ENCODE measurements at regions not wholly inside any gene's neighbourhood (a gene's known extent, or its start where the extent isn't known, plus 50 kb on each side); places are given as distances from the start of the nearest gene placed in this dataset.

DNA sequence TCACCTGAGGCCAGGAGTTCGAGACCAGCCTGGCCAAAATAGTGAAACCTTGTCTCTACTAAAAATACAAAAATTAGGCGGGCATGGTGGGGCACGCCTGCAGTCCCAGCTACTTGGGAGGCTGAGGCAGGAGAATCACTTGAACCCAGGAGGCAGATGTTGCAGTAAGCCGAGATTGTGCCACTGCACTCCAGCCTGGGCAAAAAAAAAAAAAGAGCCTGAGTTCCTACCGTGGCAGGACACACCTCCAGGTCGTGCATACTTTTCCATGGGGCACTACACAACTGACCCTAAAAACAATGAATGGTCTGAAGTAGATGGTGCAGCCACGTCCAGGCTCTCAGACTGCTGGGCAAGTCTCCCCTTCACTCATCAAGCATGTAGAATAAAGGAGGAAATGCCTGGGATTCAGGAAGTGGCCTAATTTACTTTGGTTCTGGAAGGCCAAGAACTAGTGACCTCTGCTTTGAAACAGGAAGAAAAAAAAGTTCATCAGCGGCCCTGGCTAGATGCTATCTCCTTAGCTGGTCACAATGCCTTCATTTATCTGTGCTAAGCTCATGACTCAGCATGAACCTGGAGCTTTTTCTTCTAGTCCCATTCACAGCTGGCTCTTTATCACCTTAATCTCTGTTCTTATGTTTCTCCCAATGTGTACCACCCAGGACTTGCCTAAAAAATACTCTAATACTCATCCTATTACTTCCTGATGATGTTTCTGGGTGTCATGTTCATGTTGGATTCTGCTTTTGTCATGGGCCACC is 55.8 kb upstream of the OR6J1 start:
- no peak for DNase-seq (ENCODE audit: low spot score)
- ChIA-PET CTCF (no interaction called here), POLR2A (ENCODE audit: low non-redundant PET) (no interaction called here)
- TF ChIP-seq, protein P1, sequence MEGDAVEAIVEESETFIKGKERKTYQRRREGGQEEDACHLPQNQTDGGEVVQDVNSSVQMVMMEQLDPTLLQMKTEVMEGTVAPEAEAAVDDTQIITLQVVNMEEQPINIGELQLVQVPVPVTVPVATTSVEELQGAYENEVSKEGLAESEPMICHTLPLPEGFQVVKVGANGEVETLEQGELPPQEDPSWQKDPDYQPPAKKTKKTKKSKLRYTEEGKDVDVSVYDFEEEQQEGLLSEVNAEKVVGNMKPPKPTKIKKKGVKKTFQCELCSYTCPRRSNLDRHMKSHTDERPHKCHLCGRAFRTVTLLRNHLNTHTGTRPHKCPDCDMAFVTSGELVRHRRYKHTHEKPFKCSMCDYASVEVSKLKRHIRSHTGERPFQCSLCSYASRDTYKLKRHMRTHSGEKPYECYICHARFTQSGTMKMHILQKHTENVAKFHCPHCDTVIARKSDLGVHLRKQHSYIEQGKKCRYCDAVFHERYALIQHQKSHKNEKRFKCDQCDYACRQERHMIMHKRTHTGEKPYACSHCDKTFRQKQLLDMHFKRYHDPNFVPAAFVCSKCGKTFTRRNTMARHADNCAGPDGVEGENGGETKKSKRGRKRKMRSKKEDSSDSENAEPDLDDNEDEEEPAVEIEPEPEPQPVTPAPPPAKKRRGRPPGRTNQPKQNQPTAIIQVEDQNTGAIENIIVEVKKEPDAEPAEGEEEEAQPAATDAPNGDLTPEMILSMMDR (conservative IDR thresholded peaks at IDR 0.05; ENCODE audit: low read depth) = no peak
- H3K27ac ChIP-seq = no peak overlapping the region

- DNase-seq (ENCODE audit: low spot score) = no peak
- ChIA-PET CTCF (no interaction called here), POLR2A (ENCODE audit: low non-redundant PET) (no interaction called here)
- no peak overlapping the region for H3K27ac ChIP-seq
- TF ChIP-seq, protein P1 (conservative IDR thresholded peaks at IDR 0.05; ENCODE audit: low read depth) = no peak
Measured at GRCh38 chr14:22713631-22713950, 52.9 kb upstream of the OXA1L start.

- TF ChIP-seq, protein P1 (conservative IDR thresholded peaks at IDR 0.05; ENCODE audit: low read depth) = no peak
- POLR2A ChIA-PET (ENCODE audit: low non-redundant PET) = no interaction called here
- DNase-seq (ENCODE audit: low spot score) = no peak
Measured at GRCh38 chr14:22715186-22715812, 51.2 kb upstream of the OXA1L start.

GRCh38 chr14:22715890-22716289 is 50.6 kb upstream of the OXA1L start:
- ChIA-PET POLR2A (ENCODE audit: low non-redundant PET) (no interaction called here), CTCF (interaction anchor here (0.7 kb wide), 1 partner anchor 146 kb away, joined by 3 read pairs; no protein-coding TSS in a partner anchor)
- no peak for DNase-seq (ENCODE audit: low spot score)
- no peak overlapping the region for H3K27ac ChIP-seq
- TF ChIP-seq, protein P1 (conservative IDR thresholded peaks at IDR 0.05; ENCODE audit: low read depth) = no peak

More at GRCh38 chr14:22715186-22715812, 51.2 kb upstream of the OXA1L start:
- CTCF ChIA-PET = interaction anchor here (0.7 kb wide), 1 partner anchor 145 kb away, joined by 3 read pairs; no protein-coding TSS in a partner anchor
- no peak overlapping the region for H3K27ac ChIP-seq
